H1 (cell line): ENCODE measurements at regions not wholly inside any gene's neighbourhood (a gene's known extent, or its start where the extent isn't known, plus 50 kb on each side); places are given as distances from the start of the nearest gene placed in this dataset.

Source experiments
- CTCF ChIA-PET: fragments of 300-600 bp; sonication (Branson Sonifier 250); formaldehyde crosslinking; loops from one replicate; lab custom pipeline; 2021; ENCODE audit not compliant: partially characterized antibody; lab: Charles Lee
- POLR2A ChIA-PET: fragments of 300-600 bp; sonication (Branson Sonifier 250); formaldehyde crosslinking; loops from one replicate; lab custom pipeline; 2021; ENCODE audit warnings: inconsistent platforms; ENCODE audit not compliant: partially characterized antibody; lab: Charles Lee
- DNase-seq, 2 experiments: peaks; one replicate each; pipeline versions ENCODE4 v3.0.0 to v3.0.0-alpha.2; 2010 to 2022; ENCODE audit warnings: low spot score in 2 of 2, low read depth in 1 of 2, mixed read lengths in 1 of 2
- FAIRE-seq: peaks from 2 replicates; lab custom pipeline; 2011; peaks lifted over from hg19 to GRCh38; lab: Jason Lieb, UNC
- H2AFZ ChIP-seq: 2 replicates; pipeline ENCODE4 v1.8.1; 2012; ENCODE audit warnings: low read length, inconsistent platforms
- H2AK5ac ChIP-seq: 2 replicates; pipeline ENCODE4 v1.6.1; 2013; ENCODE audit warnings: low read depth, low read length
- H2BK120ac ChIP-seq: replicated peaks from 2 replicates; pipeline ENCODE3; 2013; ENCODE audit warnings: low read depth, low read length, inconsistent platforms
- H2BK12ac ChIP-seq: 2 replicates; pipeline ENCODE4 v1.6.1; 2013; ENCODE audit warnings: low read depth, low read length
- H2BK15ac ChIP-seq: 2 replicates; pipeline ENCODE4 v1.6.1; 2013; ENCODE audit warnings: low read length
- H2BK20ac ChIP-seq: 2 replicates; pipeline ENCODE4 v1.6.1; 2013; ENCODE audit warnings: low read length
- H2BK5ac ChIP-seq: 2 replicates; pipeline ENCODE4 v1.6.1; 2013; ENCODE audit warnings: low read depth, low read length
- H3K14ac ChIP-seq: 2 replicates; pipeline ENCODE4 v1.6.1; 2013; ENCODE audit warnings: inconsistent platforms; ENCODE audit not compliant: insufficient read length
- H3K18ac ChIP-seq: 2 replicates; pipeline ENCODE4 v1.6.1; 2013; ENCODE audit warnings: low read length; ENCODE audit errors: extremely low read depth
- H3K23ac ChIP-seq: 2 replicates; pipeline ENCODE4 v1.6.1; 2013; ENCODE audit warnings: inconsistent platforms; ENCODE audit not compliant: insufficient read length
- H3K23me2 ChIP-seq: 2 replicates; pipeline ENCODE4 v1.6.1; 2013; ENCODE audit warnings: low read depth, low read length
- H3K27ac ChIP-seq: 2 replicates; pipeline ENCODE4 v1.6.1; 2011; ENCODE audit warnings: low read depth, low read length, inconsistent platforms
- H3K27me3 ChIP-seq, 4 experiments: replicated peaks in 1 of 4; 1 replicate in 1 of 4; 2 replicates in 3 of 4; pipeline versions ENCODE4 v1.6.1 to v1.8.1; 2011 to 2013; ENCODE audit warnings: low read length in 3 of 4, mild to moderate bottlenecking in 3 of 4, inconsistent platforms in 2 of 4, mixed read lengths in 2 of 4, moderate library complexity in 1 of 4; ENCODE audit not compliant: control insufficient read depth in 3 of 4, insufficient read depth in 3 of 4; ENCODE audit errors: extremely low read depth in 1 of 4
- H3K36me3 ChIP-seq, 4 experiments: 2 replicates each; pipeline versions ENCODE4 v1.6.1 to v1.8.1; 2011 to 2013; ENCODE audit warnings: mild to moderate bottlenecking in 4 of 4, low read length in 3 of 4, moderate library complexity in 2 of 4, control low read depth in 1 of 4, inconsistent platforms in 1 of 4; ENCODE audit not compliant: insufficient read depth in 4 of 4, control insufficient read depth in 2 of 4
- H3K4ac ChIP-seq: replicated peaks from 2 replicates; pipeline ENCODE3; 2013; ENCODE audit warnings: low read length, low read depth, mixed read lengths, inconsistent platforms; ENCODE audit not compliant: insufficient read length
- H3K4me1 ChIP-seq, 4 experiments: replicated peaks in 1 of 4; 1 replicate in 1 of 4; 2 replicates in 3 of 4; pipeline versions ENCODE4 v1.6.1 to v1.8.1; 2011 to 2013; ENCODE audit warnings: low read length in 3 of 4, inconsistent platforms in 2 of 4, mixed read lengths in 1 of 4; ENCODE audit not compliant: insufficient read depth in 4 of 4, control insufficient read depth in 3 of 4
- H3K4me2 ChIP-seq, 2 experiments: 2 replicates each; pipeline versions ENCODE4 v1.6.1 to v1.8.1; 2011 to 2013; ENCODE audit warnings: low read depth in 2 of 2, low read length in 2 of 2, control low read depth in 1 of 2, inconsistent platforms in 1 of 2, mild to moderate bottlenecking in 1 of 2; ENCODE audit not compliant: insufficient read depth in 1 of 2
- H3K4me3 ChIP-seq, 4 experiments: fragments of 200-600, 300-600 bp in 1 of 4; sonication (generic), shearing (Covaris generic), sonication (Bioruptor Twin) in 1 of 4; 2 replicates each; pipeline versions ENCODE4 v1.5.1 to v1.8.1; 2011 to 2016; ENCODE audit warnings: low read length in 4 of 4, low read depth in 3 of 4, control low read depth in 2 of 4, inconsistent platforms in 2 of 4, mild to moderate bottlenecking in 2 of 4, mixed read lengths in 1 of 4, moderate library complexity in 1 of 4; ENCODE audit not compliant: insufficient read depth in 2 of 4; ENCODE audit errors: extremely low read depth in 1 of 4
- H3K56ac ChIP-seq: replicated peaks from 2 replicates; pipeline ENCODE3; 2013; ENCODE audit warnings: low read depth, mild to moderate bottlenecking, mixed read lengths, low read length, inconsistent platforms; ENCODE audit not compliant: insufficient read length
- H3K79me1 ChIP-seq: 2 replicates; pipeline ENCODE4 v1.6.1; 2013; ENCODE audit warnings: low read depth, low read length, control low read depth
- H3K79me2 ChIP-seq, 2 experiments: 2 replicates each; pipeline versions ENCODE4 v1.6.1 to v1.8.1; 2012 to 2013; ENCODE audit warnings: low read length in 2 of 2, mild to moderate bottlenecking in 2 of 2, inconsistent platforms in 1 of 2; ENCODE audit not compliant: insufficient read depth in 2 of 2, control insufficient read depth in 1 of 2
- H3K9ac ChIP-seq, 4 experiments: replicated peaks in 1 of 4; 1 replicate in 1 of 4; 2 replicates in 3 of 4; pipeline versions ENCODE4 v1.6.1 to v1.8.1; 2011 to 2013; ENCODE audit warnings: low read depth in 3 of 4, low read length in 3 of 4, control low read depth in 2 of 4, mild to moderate bottlenecking in 2 of 4, moderate library complexity in 2 of 4, inconsistent platforms in 1 of 4; ENCODE audit errors: extremely low read depth in 1 of 4
- H3K9me3 ChIP-seq, 2 experiments: 2 replicates each; pipeline versions ENCODE4 v1.6.1 to v1.8.1; 2012 to 2013; ENCODE audit warnings: mild to moderate bottlenecking in 2 of 2, moderate library complexity in 2 of 2, control low read depth in 1 of 2, inconsistent platforms in 1 of 2, low read depth in 1 of 2, low read length in 1 of 2, mixed read lengths in 1 of 2; ENCODE audit not compliant: insufficient read depth in 2 of 2
- H4K20me1 ChIP-seq, 2 experiments: replicated peaks in 1 of 2; 2 replicates each; pipeline versions ENCODE3 to v1.8.1; 2011 to 2013; ENCODE audit warnings: inconsistent platforms in 2 of 2, low read length in 2 of 2, mild to moderate bottlenecking in 1 of 2; ENCODE audit not compliant: insufficient read depth in 2 of 2, control insufficient read depth in 1 of 2
- H4K5ac ChIP-seq: 2 replicates; pipeline ENCODE4 v1.6.1; 2013; ENCODE audit warnings: low read length, low read depth, mixed read lengths, inconsistent platforms; ENCODE audit not compliant: insufficient read length
- H4K8ac ChIP-seq: 2 replicates; pipeline ENCODE4 v1.8.0; 2013; ENCODE audit warnings: mild to moderate bottlenecking, moderate library complexity, low read length, inconsistent platforms; ENCODE audit not compliant: insufficient read depth; ENCODE audit errors: extremely low read depth
- H4K91ac ChIP-seq: replicated peaks from 2 replicates; pipeline ENCODE3; 2013; ENCODE audit warnings: low read length, mixed read lengths, inconsistent platforms; ENCODE audit not compliant: insufficient read length
- KDM1A ChIP-seq: fragments of 200-600, 300-600 bp; sonication (generic); IDR thresholded peaks from 2 replicates; pipeline ENCODE4 v1.7.1; 2016; ENCODE audit warnings: mild to moderate bottlenecking, low read length, borderline replicate concordance
- ZNF274 ChIP-seq: IDR thresholded peaks from 2 replicates; pipeline ENCODE4 v1.7.0; 2012; ENCODE audit warnings: low read length, borderline replicate concordance; ENCODE audit errors: extremely low read depth
- WGBS, 2 experiments: shearing (Covaris generic) in 1 of 2; methylation state at CpG; one replicate each; pipeline versions ENCODE4 v1.1.6 to v1.1.7; 2013 to 2015; ENCODE audit warnings: low lambda C conversion rate in 2 of 2, mixed read lengths in 2 of 2, inconsistent platforms in 1 of 2, low coverage in 1 of 2, missing lambda C conversion rate in 1 of 2; ENCODE audit not compliant: insufficient replicate concordance in 2 of 2, insufficient coverage in 1 of 2, insufficient read length in 1 of 2; ENCODE audit errors: extremely low coverage in 1 of 2, missing lambda C conversion rate in 1 of 2; 5-methylcytosine and 5-hydroxymethylcytosine counted together

- H3K18ac ChIP-seq = peak overlapping the region; percentile 26; the same call in 1 of the 2 replicates
- H2BK15ac ChIP-seq = no peak overlapping the region
- H3K9ac ChIP-seq = no peak overlapping the region; a peak in 1 of 7 replicates
- no peak overlapping the region for H4K91ac ChIP-seq
- no peak overlapping the region for H3K4ac ChIP-seq
- no peak overlapping the region for H4K8ac ChIP-seq
- H3K23ac ChIP-seq = no peak overlapping the region
- peak; percentile 90 for TF ChIP-seq KDM1A
- TF ChIP-seq ZNF274 = no peak
- DNase-seq = no peak
- no peaks in the 10 kb centered on the region for H3K23me2 ChIP-seq
- CTCF ChIA-PET = interaction anchor here (0.6 to 0.7 kb wide), 2 partner anchors 44 to 237 kb away, joined by 3 read pairs; no protein-coding TSS in a partner anchor
- no peaks in the 10 kb centered on the region for H3K9me3 ChIP-seq
- no peak overlapping the region for H3K4me3 ChIP-seq
- peak overlapping the region; percentile 9 for H2BK120ac ChIP-seq
- no peak overlapping the region for H4K5ac ChIP-seq
- no peak overlapping the region for H2BK20ac ChIP-seq
- 74% methylated on average over 10 of the region's 10 CpGs; no CpG with 5 or more reads in 1 of the 2 experiments for WGBS, 2 experiments
- H2BK12ac ChIP-seq = no peak overlapping the region; the same call in 1 of the 2 replicates
- H2BK5ac ChIP-seq = no peak overlapping the region
- H3K79me1 ChIP-seq = no peaks in the 10 kb centered on the region; the same call in 1 of the 2 replicates
- H3K4me2 ChIP-seq = peak overlapping the region; percentile 14 to 52; a peak in 2 of 4 replicates
- POLR2A ChIA-PET = interaction anchor here (1.1 to 1.5 kb wide), 2 partner anchors 13 to 15 kb away, joined by 4 read pairs; no protein-coding TSS in a partner anchor
- no peaks in the 10 kb centered on the region for H3K36me3 ChIP-seq
- peaks cover 0 to 5% of the 10 kb centered on the region in 2 experiments for H4K20me1 ChIP-seq
- peaks cover 6 to 26% (median 15%) of the 10 kb centered on the region in 4 experiments for H3K4me1 ChIP-seq
- peaks cover 0 to 47% of the 10 kb centered on the region in 2 experiments; a peak in 2 of 4 replicates for H3K79me2 ChIP-seq
- no peak overlapping the region for H2AK5ac ChIP-seq
- peak overlapping the region; percentile 25; the same call in 1 of the 2 replicates for H3K27ac ChIP-seq
- H3K27me3 ChIP-seq = no peaks in the 10 kb centered on the region
- H2AFZ ChIP-seq = no peak overlapping the region
- H3K14ac ChIP-seq = no peak overlapping the region
- no peak overlapping the region for H3K56ac ChIP-seq
- no peak for FAIRE-seq
These were observed 93.7 kb downstream of the C9orf152 start for GRCh38 chr9:110114086-110114858.
